Spleen (tissue), 11 donors: ENCODE measurements at regions not wholly inside any gene's neighbourhood (a gene's known extent, or its start where the extent isn't known, plus 50 kb on each side); places are given as distances from the start of the nearest gene placed in this dataset.

Source experiments
- DNase-seq: peaks from one replicate; pipeline ENCODE4 v3.0.0-alpha.2; 2020
- H3K27ac ChIP-seq, 8 donors: fragments of 200-600 bp; sonication (generic) in 7 of 8; 1 replicate in 4 of 8; 2 replicates in 4 of 8; pipeline versions ENCODE4 v1.5.0 to v1.8.0; 2016 to 2021; ENCODE audit warnings: inconsistent platforms in 4 of 8, mild to moderate bottlenecking in 4 of 8, moderate library complexity in 1 of 8
- H3K27me3 ChIP-seq, 7 donors: fragments of 200-600 bp; sonication (generic) in 6 of 7; replicated peaks in 1 of 7; 1 replicate in 4 of 7; 2 replicates in 3 of 7; pipeline versions ENCODE4 v1.5.0 to v1.8.0; 2016 to 2021; ENCODE audit warnings: inconsistent platforms in 3 of 7, mild to moderate bottlenecking in 1 of 7
- H3K36me3 ChIP-seq, 6 donors: fragments of 200-600 bp; sonication (generic) in 5 of 6; 1 replicate in 4 of 6; 2 replicates in 2 of 6; pipeline versions ENCODE4 v1.5.0 to v1.8.0; 2016 to 2021; ENCODE audit warnings: inconsistent platforms in 2 of 6
- H3K4me1 ChIP-seq, 6 donors: fragments of 200-600 bp; sonication (generic) in 5 of 6; 1 replicate in 3 of 6; 2 replicates in 3 of 6; pipeline versions ENCODE4 v1.5.0 to v1.8.0; 2016 to 2021; ENCODE audit warnings: inconsistent platforms in 3 of 6
- H3K4me3 ChIP-seq, 8 donors: fragments of 200-600 bp; sonication (generic) in 7 of 8; 1 replicate in 4 of 8; 2 replicates in 4 of 8; pipeline versions ENCODE4 v1.5.0 to v1.8.0; 2016 to 2021; ENCODE audit warnings: inconsistent platforms in 4 of 8, mild to moderate bottlenecking in 4 of 8, moderate library complexity in 2 of 8
- H3K9me3 ChIP-seq, 8 donors: fragments of 200-600 bp; sonication (generic) in 7 of 8; 1 replicate in 4 of 8; 2 replicates in 4 of 8; pipeline versions ENCODE4 v1.5.0 to v1.8.0; 2016 to 2021; ENCODE audit warnings: inconsistent platforms in 4 of 8
- POLR2A ChIP-seq, 3 donors: fragments of 450-650 bp; IDR thresholded peaks; one replicate each; pipeline ENCODE4 v1.5.1; 2017; ENCODE audit warnings: antibody characterized with exemption in 3 of 3, mild to moderate bottlenecking in 1 of 3
- POLR2AphosphoS5 ChIP-seq, 3 donors: sonication (generic); formaldehyde crosslinking; IDR thresholded peaks; one replicate each; pipeline ENCODE4 v1.5.1; 2017; ENCODE audit warnings: antibody characterized with exemption in 3 of 3
- WGBS, 5 donors: extraction: QIAGEN DNeasy Blood & Tissue Kit in 3 of 5; methylation state at CpG; one replicate each; pipeline versions ENCODE4 v1.1.5 to v1.1.7; 2013 to 2018; 5-methylcytosine and 5-hydroxymethylcytosine counted together
- intact Hi-C: fragments of 100-400 bp; cut with DNase I; formaldehyde crosslinking; loops from one replicate; pipeline ENCODE4 v1.15.0; 2023; ENCODE audit warnings: low total_unique reads
- TF ChIP-seq, protein P1 (sequence below), 11 experiments: fragments of 200-600 bp in 7 of 11; fragments of 450-650 bp in 4 of 11; sonication (generic) in 4 of 11; IDR thresholded peaks in 8 of 11; conservative IDR thresholded peaks in 3 of 11; 1 replicate in 7 of 11; 2 replicates in 4 of 11; pipeline versions ENCODE4 v1.4.0 to v1.8.0; 2016 to 2021; ENCODE audit warnings: antibody characterized with exemption in 11 of 11, inconsistent platforms in 4 of 11, mild to moderate bottlenecking in 1 of 11
- donor health status: healthy with polysubstance abuse.
- donor health status: DM: no; HTN: no; CAD: no; lungs with moderate emphysema.
- donor health status: DM: no; HTN: no; CAD: no.
- donor health status: Bipolar disorder and iron deficiency.
- donor health status: healthy.
- donor health status: DM: no; HTN: no; CAD: no.
- donor health status: DM: yes; HTN: yes; CAD: no.

DNA sequence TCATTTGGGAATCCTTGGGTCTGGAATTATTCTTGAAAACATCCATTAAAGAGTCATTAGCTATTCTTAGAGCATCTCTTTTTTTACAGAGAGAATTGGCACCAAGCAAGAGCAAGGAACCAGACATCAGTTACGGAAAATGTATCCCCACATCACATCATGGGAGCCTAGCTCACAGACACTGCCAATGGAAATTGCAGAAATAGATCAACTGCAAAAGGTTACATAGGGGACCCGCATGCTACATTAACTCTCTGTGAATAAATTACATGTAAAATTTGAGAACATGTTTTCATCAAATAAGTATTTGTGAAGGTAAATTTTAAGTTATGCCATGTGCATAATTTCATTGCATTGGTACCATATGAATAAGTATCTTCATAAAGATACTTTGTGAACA lies 224.8 kb downstream of the ZNF248 start:
- Histone ChIP-seq H3K27ac (no peak overlapping the region), H3K4me1 (no peaks in the 10 kb centered on the region), H3K27me3 (no peaks in the 10 kb centered on the region), H3K4me3 (no peak overlapping the region), H3K9me3 (peaks cover 0 to 61% (median 42%) of the 10 kb centered on the region in 8 donors), H3K36me3 (no peaks in the 10 kb centered on the region)
- intact Hi-C loops: no loop called here
- no peak for TF ChIP-seq POLR2AphosphoS5 (IDR thresholded peaks at IDR 0.05)
- TF ChIP-seq, protein P1, sequence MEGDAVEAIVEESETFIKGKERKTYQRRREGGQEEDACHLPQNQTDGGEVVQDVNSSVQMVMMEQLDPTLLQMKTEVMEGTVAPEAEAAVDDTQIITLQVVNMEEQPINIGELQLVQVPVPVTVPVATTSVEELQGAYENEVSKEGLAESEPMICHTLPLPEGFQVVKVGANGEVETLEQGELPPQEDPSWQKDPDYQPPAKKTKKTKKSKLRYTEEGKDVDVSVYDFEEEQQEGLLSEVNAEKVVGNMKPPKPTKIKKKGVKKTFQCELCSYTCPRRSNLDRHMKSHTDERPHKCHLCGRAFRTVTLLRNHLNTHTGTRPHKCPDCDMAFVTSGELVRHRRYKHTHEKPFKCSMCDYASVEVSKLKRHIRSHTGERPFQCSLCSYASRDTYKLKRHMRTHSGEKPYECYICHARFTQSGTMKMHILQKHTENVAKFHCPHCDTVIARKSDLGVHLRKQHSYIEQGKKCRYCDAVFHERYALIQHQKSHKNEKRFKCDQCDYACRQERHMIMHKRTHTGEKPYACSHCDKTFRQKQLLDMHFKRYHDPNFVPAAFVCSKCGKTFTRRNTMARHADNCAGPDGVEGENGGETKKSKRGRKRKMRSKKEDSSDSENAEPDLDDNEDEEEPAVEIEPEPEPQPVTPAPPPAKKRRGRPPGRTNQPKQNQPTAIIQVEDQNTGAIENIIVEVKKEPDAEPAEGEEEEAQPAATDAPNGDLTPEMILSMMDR (IDR thresholded peaks at IDR 0.05 in 8 of 11, conservative IDR thresholded peaks at IDR 0.05 in 3 of 11): no peak
- no peak for TF ChIP-seq POLR2A (IDR thresholded peaks at IDR 0.05)
- 84 to 97% (median 91%) methylated on average over 2 of the region's 2 CpGs for WGBS, 5 donors
- no peak for DNase-seq

DNA sequence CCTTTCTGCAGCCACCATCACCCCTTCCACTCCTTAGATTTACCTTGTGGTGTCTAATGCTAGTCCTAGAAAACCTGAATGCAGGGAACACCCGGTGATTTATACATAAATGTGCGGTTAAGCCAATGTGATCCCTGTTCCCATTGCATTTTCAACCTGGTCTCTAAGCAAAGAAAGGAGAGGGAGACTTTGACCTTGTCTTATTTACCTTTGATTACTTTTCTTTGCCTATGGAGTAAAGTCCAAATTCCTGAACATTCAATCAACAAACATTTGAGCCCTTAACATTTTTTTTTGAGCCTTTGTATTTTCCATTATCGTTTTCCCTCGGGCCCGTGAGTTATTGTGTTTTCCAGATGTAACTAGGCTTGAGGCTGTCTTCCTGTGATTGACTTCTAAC lies 233.9 kb downstream of the ZNF248 start:
- intact Hi-C loops: no loop called here
- WGBS, 5 donors: 81 to 91% (median 86%) methylated on average over 5 of the region's 5 CpGs
- TF ChIP-seq, protein P1 (IDR thresholded peaks at IDR 0.05 in 8 of 11, conservative IDR thresholded peaks at IDR 0.05 in 3 of 11): no peak
- TF ChIP-seq POLR2A (IDR thresholded peaks at IDR 0.05) (no peak), POLR2AphosphoS5 (IDR thresholded peaks at IDR 0.05) (no peak)
- Histone ChIP-seq H3K27ac (no peak overlapping the region), H3K9me3 (peaks cover 0 to 66% (median 24%) of the 10 kb centered on the region in 8 donors), H3K27me3 (no peaks in the 10 kb centered on the region), H3K4me3 (no peak overlapping the region), H3K36me3 (no peaks in the 10 kb centered on the region), H3K4me1 (no peaks in the 10 kb centered on the region)
- DNase-seq: no peak

DNA sequence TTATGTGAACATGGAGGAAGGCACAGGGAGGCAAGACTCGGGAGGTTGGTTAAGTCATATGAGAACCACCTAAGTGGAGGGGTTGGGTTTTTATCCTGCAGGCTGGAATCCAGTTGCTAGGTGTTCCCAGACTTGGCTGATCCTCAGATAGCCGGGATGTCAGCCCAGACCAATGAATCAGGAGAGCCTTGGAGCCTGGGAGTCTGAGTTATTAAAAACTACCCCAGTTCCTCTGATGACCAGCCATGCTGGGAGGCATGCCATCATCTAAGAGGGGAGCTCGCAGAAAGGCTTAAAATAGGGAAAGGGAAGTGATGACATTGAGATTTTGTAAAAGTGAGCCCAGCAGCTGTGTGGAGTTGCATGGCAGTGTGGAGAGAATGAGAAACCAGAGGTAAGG lies 238.1 kb downstream of the ZNF248 start:
- 39 to 59% (median 45%) methylated on average over 3 of the region's 3 CpGs for WGBS, 5 donors
- H3K4me1 ChIP-seq: no peaks in the 10 kb centered on the region
- no peaks in the 10 kb centered on the region for H3K27me3 ChIP-seq
- intact Hi-C loops: no loop called here
- no peak overlapping the region for H3K4me3 ChIP-seq
- no peak overlapping the region for H3K27ac ChIP-seq
- DNase-seq: no peak
- H3K36me3 ChIP-seq: no peaks in the 10 kb centered on the region
- H3K9me3 ChIP-seq: peaks cover 0 to 78% (median 38%) of the 10 kb centered on the region in 8 donors
- no peak for TF ChIP-seq POLR2A (IDR thresholded peaks at IDR 0.05)
- no peak for TF ChIP-seq POLR2AphosphoS5 (IDR thresholded peaks at IDR 0.05)
- TF ChIP-seq, protein P1 (IDR thresholded peaks at IDR 0.05 in 8 of 11, conservative IDR thresholded peaks at IDR 0.05 in 3 of 11): no peak

DNA sequence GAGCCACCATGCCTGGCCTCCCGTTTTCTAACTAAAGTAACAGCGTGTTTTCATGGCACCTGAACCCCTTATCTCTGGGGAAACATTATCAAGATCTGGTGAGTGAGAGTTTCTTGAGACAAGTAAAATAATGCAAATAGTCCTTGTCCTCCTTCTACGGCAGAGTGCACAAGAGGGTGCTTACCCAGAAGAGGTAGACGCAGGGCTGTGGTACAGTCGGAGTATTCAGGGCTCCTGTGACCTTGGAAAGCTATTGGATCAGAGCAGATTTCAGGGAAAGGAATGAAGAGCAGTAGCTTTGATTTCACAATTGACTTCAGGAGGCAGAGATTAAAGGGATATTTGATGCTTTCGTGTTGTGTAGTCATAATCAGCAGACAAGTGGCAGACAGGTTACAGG lies 269.1 kb downstream of the ZNF248 start:
- Histone ChIP-seq H3K27ac (no peak overlapping the region), H3K9me3 (peaks cover 0 to 32% (median 0%) of the 10 kb centered on the region in 8 donors), H3K4me3 (no peak overlapping the region), H3K27me3 (no peaks in the 10 kb centered on the region), H3K36me3 (no peaks in the 10 kb centered on the region), H3K4me1 (no peaks in the 10 kb centered on the region)
- intact Hi-C loops: no loop called here
- TF ChIP-seq, protein P1 (IDR thresholded peaks at IDR 0.05 in 8 of 11, conservative IDR thresholded peaks at IDR 0.05 in 3 of 11): no peak
- TF ChIP-seq POLR2AphosphoS5 (IDR thresholded peaks at IDR 0.05) (no peak), POLR2A (IDR thresholded peaks at IDR 0.05) (no peak)
- DNase-seq: no peak
- 72 to 81% (median 77%) methylated on average over 6 of the region's 6 CpGs for WGBS, 5 donors
